IMR-90 (cell line): ENCODE measurements at regions not wholly inside any gene's neighbourhood (a gene's known extent, or its start where the extent isn't known, plus 50 kb on each side); places are given as distances from the start of the nearest gene placed in this dataset.

Experiments used
- ATAC-seq: fragments of 200-7000 bp; cut with Tn5 transposase; 2 replicates; pipeline ENCODE4 v1.9.1; 2020; ENCODE audit warnings: low read depth, mild to moderate bottlenecking, moderate library complexity
- BruUV-seq: library from RNA; stranded (reverse); fragments of 400-500 nt; replicated peaks from 2 replicates; lab custom pipeline; 2021; lab: Mats Ljungman, UMichigan
- CTCF ChIA-PET: fragments of 300-600 bp; formaldehyde crosslinking; extraction: SDS; loops from one replicate; lab custom pipeline; 2021; ENCODE audit warnings: antibody characterized with exemption; lab: Yijun Ruan, JAX
- POLR2A ChIA-PET: fragments of 300-600 bp; sonication (Branson Sonifier 250); formaldehyde crosslinking; loops from one replicate; lab custom pipeline; 2022; ENCODE audit warnings: antibody characterized with exemption; ENCODE audit not compliant: unreplicated experiment; lab: Charles Lee
- DNase-seq: peaks from one replicate; pipeline ENCODE4 v3.0.0; 2013
- H2AFZ ChIP-seq: replicated peaks from 2 replicates; pipeline ENCODE3; 2013; ENCODE audit warnings: low read length, mild to moderate bottlenecking; ENCODE audit not compliant: poor library complexity
- H2AK5ac ChIP-seq: 2 replicates; pipeline ENCODE4 v1.6.1; 2013; ENCODE audit warnings: low read depth, low read length, inconsistent platforms
- H2AK9ac ChIP-seq: replicated peaks from 2 replicates; pipeline ENCODE3; 2013; ENCODE audit warnings: mild to moderate bottlenecking, low read depth, low read length, moderate library complexity; ENCODE audit not compliant: poor library complexity
- H2BK120ac ChIP-seq: 2 replicates; pipeline ENCODE4 v1.6.1; 2013; ENCODE audit warnings: low read depth, low read length, inconsistent platforms
- H2BK15ac ChIP-seq: 3 replicates; pipeline ENCODE4 v1.6.1; 2013; ENCODE audit warnings: low read depth, low read length, inconsistent platforms
- H2BK20ac ChIP-seq: 2 replicates; pipeline ENCODE4 v1.6.1; 2013; ENCODE audit warnings: low read depth, mild to moderate bottlenecking, inconsistent platforms, low read length, moderate library complexity
- H2BK5ac ChIP-seq: 2 replicates; pipeline ENCODE4 v1.6.1; 2013; ENCODE audit warnings: mild to moderate bottlenecking, low read depth, low read length, inconsistent platforms; ENCODE audit not compliant: poor library complexity, severe bottlenecking
- H3K14ac ChIP-seq: replicated peaks from 2 replicates; pipeline ENCODE4 v1.6.1; 2013; ENCODE audit warnings: low read depth, low read length, inconsistent platforms
- H3K18ac ChIP-seq: 2 replicates; pipeline ENCODE4 v1.6.1; 2013; ENCODE audit warnings: low read depth, low read length, control low read depth
- H3K23ac ChIP-seq: 2 replicates; pipeline ENCODE4 v1.6.1; 2013; ENCODE audit warnings: low read depth, low read length, inconsistent platforms
- H3K27ac ChIP-seq: 2 replicates; pipeline ENCODE4 v1.5.1; 2013; ENCODE audit warnings: mild to moderate bottlenecking, control low read depth, low read length; ENCODE audit not compliant: insufficient read depth
- H3K27me3 ChIP-seq: 2 replicates; pipeline ENCODE4 v1.6.1; 2013; ENCODE audit warnings: low read length; ENCODE audit not compliant: control insufficient read depth, insufficient read depth
- H3K36me3 ChIP-seq: 2 replicates; pipeline ENCODE4 v1.6.1; 2013; ENCODE audit warnings: low read length, mixed read lengths; ENCODE audit not compliant: control insufficient read depth, insufficient read depth
- H3K4ac ChIP-seq: 2 replicates; pipeline ENCODE4 v1.6.1; 2013; ENCODE audit warnings: low read depth, low read length, inconsistent platforms
- H3K4me1 ChIP-seq: 2 replicates; pipeline ENCODE4 v1.6.1; 2013; ENCODE audit warnings: low read length, mixed read lengths; ENCODE audit not compliant: control insufficient read depth, insufficient read depth
- H3K4me2 ChIP-seq: 2 replicates; pipeline ENCODE4 v1.6.1; 2013; ENCODE audit warnings: low read depth, mild to moderate bottlenecking, control low read depth, low read length, moderate library complexity
- H3K4me3 ChIP-seq: 2 replicates; pipeline ENCODE4 v1.5.1; 2013; ENCODE audit warnings: low read depth, mild to moderate bottlenecking, control low read depth, low read length, moderate library complexity; ENCODE audit not compliant: insufficient read depth
- H3K56ac ChIP-seq: 2 replicates; pipeline ENCODE4 v1.6.1; 2013; ENCODE audit warnings: low read length, inconsistent platforms; ENCODE audit not compliant: insufficient read depth; ENCODE audit errors: extremely low read depth
- H3K79me1 ChIP-seq, 2 experiments: 2 replicates each; pipeline ENCODE4 v1.6.1; 2013; ENCODE audit warnings: low read length in 2 of 2, inconsistent platforms in 1 of 2, low read depth in 1 of 2
- H3K9ac ChIP-seq: 2 replicates; pipeline ENCODE4 v1.6.1; 2013; ENCODE audit warnings: low read depth, low read length, control low read depth
- H3K9me1 ChIP-seq: 2 replicates; pipeline ENCODE4 v1.6.1; 2013; ENCODE audit warnings: low read length, inconsistent platforms; ENCODE audit not compliant: insufficient read depth
- H3K9me3 ChIP-seq: 2 replicates; pipeline ENCODE4 v1.6.1; 2013; ENCODE audit warnings: low read length; ENCODE audit not compliant: control insufficient read depth, insufficient read depth
- H4K20me1 ChIP-seq: 2 replicates; pipeline ENCODE4 v1.6.1; 2013; ENCODE audit warnings: low read length, inconsistent platforms; ENCODE audit not compliant: insufficient read depth
- H4K5ac ChIP-seq: 2 replicates; pipeline ENCODE4 v1.6.1; 2013; ENCODE audit warnings: mild to moderate bottlenecking, low read depth, low read length, control low read depth
- H4K8ac ChIP-seq, 2 experiments: 2 replicates each; pipeline ENCODE4 v1.6.1; 2013; ENCODE audit warnings: low read depth in 2 of 2, low read length in 2 of 2, control low read depth in 1 of 2, inconsistent platforms in 1 of 2
- H4K91ac ChIP-seq: 2 replicates; pipeline ENCODE4 v1.6.1; 2013; ENCODE audit warnings: low read depth, low read length, inconsistent platforms; ENCODE audit not compliant: insufficient read depth
- BHLHE40 ChIP-seq: fragments of 150-350 bp; IDR thresholded peaks from 2 replicates; pipeline ENCODE4 v1.6.1; 2016; ENCODE audit warnings: mild to moderate bottlenecking, low read depth, low read length
- CHD1 ChIP-seq: IDR thresholded peaks from 2 replicates; pipeline ENCODE4 v1.6.1; 2012; ENCODE audit warnings: low read depth, low read length, improper control_type of control experiment
- FOS ChIP-seq: fragments of 150-350 bp; IDR thresholded peaks from 2 replicates; pipeline ENCODE4 v1.6.1; 2016; ENCODE audit warnings: low read depth, low read length
- MAFK ChIP-seq: IDR thresholded peaks from 2 replicates; pipeline ENCODE4 v1.6.1; 2012; ENCODE audit warnings: low read depth, low read length, improper control_type of control experiment
- NFE2L2 ChIP-seq: fragments of 150-350 bp; IDR thresholded peaks from 2 replicates; pipeline ENCODE4 v1.6.1; 2016; ENCODE audit warnings: low read depth, mild to moderate bottlenecking, low read length
- POLR2A ChIP-seq: IDR thresholded peaks from 2 replicates; pipeline ENCODE4 v1.6.1; 2012; ENCODE audit warnings: mild to moderate bottlenecking, low read depth, low read length
- RAD21 ChIP-seq: IDR thresholded peaks from 2 replicates; pipeline ENCODE4 v1.6.1; 2012; ENCODE audit warnings: low read length, improper control_type of control experiment
- RCOR1 ChIP-seq: IDR thresholded peaks from 2 replicates; pipeline ENCODE4 v1.6.1; 2012; ENCODE audit warnings: mild to moderate bottlenecking, low read length, improper control_type of control experiment; ENCODE audit not compliant: insufficient replicate concordance
- RFX5 ChIP-seq: IDR thresholded peaks from 2 replicates; pipeline ENCODE4 v1.8.0; 2012; ENCODE audit warnings: low read depth, mild to moderate bottlenecking, low read length, moderate library complexity
- WGBS, 2 experiments: methylation state at CpG; one replicate each; pipeline versions ENCODE4 v1.1.5 to v1.1.7; 2013; ENCODE audit warnings: missing lambda C conversion rate in 2 of 2; ENCODE audit not compliant: insufficient read length in 1 of 2; ENCODE audit errors: extremely low coverage in 2 of 2; 5-methylcytosine and 5-hydroxymethylcytosine counted together
- dilution Hi-C: fragments of 300-500 bp; cut with HindIII; formaldehyde crosslinking; loops from one replicate; pipeline ENCODE4 v1.14.3; 2018; ENCODE audit warnings: low sequenced_read_pairs; ENCODE audit not compliant: unreplicated experiment
- in situ Hi-C: fragments of 300-500 bp; cut with MboI; formaldehyde crosslinking; loops from 3 replicates; pipeline ENCODE4 v1.14.3; 2019; ENCODE audit warnings: low sequenced_read_pairs, inconsistent platforms, mixed read lengths
- intact Hi-C: fragments of 100-400 bp; cut with micrococcal nuclease; formaldehyde crosslinking; loops from 2 replicates; pipeline ENCODE4 v1.10.0; 2022
- TF ChIP-seq, protein P1 (sequence below): fragments of 150-350 bp; IDR thresholded peaks from 2 replicates; pipeline ENCODE4 v1.6.1; 2017; ENCODE audit warnings: mild to moderate bottlenecking, antibody characterized with exemption, low read length, low read depth
- TF ChIP-seq, protein P2 (sequence below): fragments of 150-350 bp; IDR thresholded peaks from 2 replicates; pipeline ENCODE4 v1.6.1; 2016; ENCODE audit warnings: low read depth, mild to moderate bottlenecking, low read length, moderate library complexity, borderline replicate concordance
- TF ChIP-seq, protein P3 (sequence below): conservative IDR thresholded peaks from 2 replicates; pipeline ENCODE4 v1.5.1; 2012; ENCODE audit warnings: mild to moderate bottlenecking, low read depth, low read length, improper control_type of control experiment

DNA sequence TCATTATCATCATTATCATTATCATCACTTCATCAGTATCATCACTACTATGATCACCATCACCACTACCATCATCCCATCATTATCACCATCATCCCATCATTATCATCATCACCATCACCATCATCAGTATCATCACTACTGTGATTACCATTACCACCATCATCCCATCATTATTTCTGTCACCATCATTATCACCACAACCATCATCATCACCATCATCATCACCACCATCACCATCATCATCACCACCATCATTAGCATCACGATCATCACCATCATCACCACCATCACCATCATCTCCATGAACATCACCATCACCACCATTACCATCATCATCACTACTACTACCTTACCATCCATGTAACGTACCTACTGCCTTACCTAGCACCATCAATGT is 368.8 kb downstream of the SEC14L1 start:
- no peak overlapping the region for H4K8ac ChIP-seq
- no peaks in the 10 kb centered on the region; the same call in 1 of the 2 replicates for H3K9me1 ChIP-seq
- no peak overlapping the region for H2BK5ac ChIP-seq
- H3K23ac ChIP-seq, result no peak overlapping the region
- H3K27me3 ChIP-seq, result no peaks in the 10 kb centered on the region
- intact Hi-C loops, result no loop called here
- no peak overlapping the region for H2BK20ac ChIP-seq
- no peak overlapping the region for H3K56ac ChIP-seq
- ChIA-PET POLR2A (no interaction called here), CTCF (no interaction called here)
- no peak overlapping the region for H2AK5ac ChIP-seq
- no TSS peak for BruUV-seq
- H2AFZ ChIP-seq, result no peak overlapping the region
- H2BK15ac ChIP-seq, result no peak overlapping the region
- dilution Hi-C loops, result no loop called here
- peaks cover 4% of the 10 kb centered on the region; the same call in 1 of the 2 replicates for H3K9me3 ChIP-seq
- no peak overlapping the region for H4K91ac ChIP-seq
- WGBS, 2 experiments, result 100% methylated on average over 1 of the region's 2 CpGs; no CpG with 5 or more reads in 1 of the 2 experiments
- H3K18ac ChIP-seq, result no peak overlapping the region
- no peak overlapping the region for H3K27ac ChIP-seq
- no peak overlapping the region for H4K5ac ChIP-seq
- H4K20me1 ChIP-seq, result no peaks in the 10 kb centered on the region; the same call in 1 of the 2 replicates
- H3K4ac ChIP-seq, result no peak overlapping the region
- no peak overlapping the region for H3K4me3 ChIP-seq
- in situ Hi-C loops, result no loop called here
- no peak for DNase-seq
- no peak overlapping the region for H2BK120ac ChIP-seq
- no peak overlapping the region for H2AK9ac ChIP-seq
- H3K4me1 ChIP-seq, result no peaks in the 10 kb centered on the region; the same call in 1 of the 2 replicates
- no peak overlapping the region for H3K14ac ChIP-seq
- no peak overlapping the region for H3K9ac ChIP-seq
- no peak overlapping the region for H3K4me2 ChIP-seq
- TF ChIP-seq CHD1, result no peak
- no peak for TF ChIP-seq FOS
- no peak for TF ChIP-seq POLR2A
- TF ChIP-seq NFE2L2, result no peak
- TF ChIP-seq BHLHE40, result no peak
- TF ChIP-seq, protein P1, sequence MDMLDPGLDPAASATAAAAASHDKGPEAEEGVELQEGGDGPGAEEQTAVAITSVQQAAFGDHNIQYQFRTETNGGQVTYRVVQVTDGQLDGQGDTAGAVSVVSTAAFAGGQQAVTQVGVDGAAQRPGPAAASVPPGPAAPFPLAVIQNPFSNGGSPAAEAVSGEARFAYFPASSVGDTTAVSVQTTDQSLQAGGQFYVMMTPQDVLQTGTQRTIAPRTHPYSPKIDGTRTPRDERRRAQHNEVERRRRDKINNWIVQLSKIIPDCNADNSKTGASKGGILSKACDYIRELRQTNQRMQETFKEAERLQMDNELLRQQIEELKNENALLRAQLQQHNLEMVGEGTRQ, result no peak
- TF ChIP-seq, protein P2, sequence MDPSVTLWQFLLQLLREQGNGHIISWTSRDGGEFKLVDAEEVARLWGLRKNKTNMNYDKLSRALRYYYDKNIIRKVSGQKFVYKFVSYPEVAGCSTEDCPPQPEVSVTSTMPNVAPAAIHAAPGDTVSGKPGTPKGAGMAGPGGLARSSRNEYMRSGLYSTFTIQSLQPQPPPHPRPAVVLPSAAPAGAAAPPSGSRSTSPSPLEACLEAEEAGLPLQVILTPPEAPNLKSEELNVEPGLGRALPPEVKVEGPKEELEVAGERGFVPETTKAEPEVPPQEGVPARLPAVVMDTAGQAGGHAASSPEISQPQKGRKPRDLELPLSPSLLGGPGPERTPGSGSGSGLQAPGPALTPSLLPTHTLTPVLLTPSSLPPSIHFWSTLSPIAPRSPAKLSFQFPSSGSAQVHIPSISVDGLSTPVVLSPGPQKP, result no peak
- no peak for TF ChIP-seq RCOR1
- no peak for TF ChIP-seq RAD21
- TF ChIP-seq, protein P3, sequence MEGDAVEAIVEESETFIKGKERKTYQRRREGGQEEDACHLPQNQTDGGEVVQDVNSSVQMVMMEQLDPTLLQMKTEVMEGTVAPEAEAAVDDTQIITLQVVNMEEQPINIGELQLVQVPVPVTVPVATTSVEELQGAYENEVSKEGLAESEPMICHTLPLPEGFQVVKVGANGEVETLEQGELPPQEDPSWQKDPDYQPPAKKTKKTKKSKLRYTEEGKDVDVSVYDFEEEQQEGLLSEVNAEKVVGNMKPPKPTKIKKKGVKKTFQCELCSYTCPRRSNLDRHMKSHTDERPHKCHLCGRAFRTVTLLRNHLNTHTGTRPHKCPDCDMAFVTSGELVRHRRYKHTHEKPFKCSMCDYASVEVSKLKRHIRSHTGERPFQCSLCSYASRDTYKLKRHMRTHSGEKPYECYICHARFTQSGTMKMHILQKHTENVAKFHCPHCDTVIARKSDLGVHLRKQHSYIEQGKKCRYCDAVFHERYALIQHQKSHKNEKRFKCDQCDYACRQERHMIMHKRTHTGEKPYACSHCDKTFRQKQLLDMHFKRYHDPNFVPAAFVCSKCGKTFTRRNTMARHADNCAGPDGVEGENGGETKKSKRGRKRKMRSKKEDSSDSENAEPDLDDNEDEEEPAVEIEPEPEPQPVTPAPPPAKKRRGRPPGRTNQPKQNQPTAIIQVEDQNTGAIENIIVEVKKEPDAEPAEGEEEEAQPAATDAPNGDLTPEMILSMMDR, result no peak
- no peak for TF ChIP-seq RFX5
- TF ChIP-seq MAFK, result no peak
- no peaks in the 10 kb centered on the region for H3K36me3 ChIP-seq
- no peak for ATAC-seq
- H3K79me1 ChIP-seq, result no peaks in the 10 kb centered on the region
